Stimulated activated naive B cell treated with anti-CD40 and anti-IgM and Interleukin-4, amounts not matched to agents 10 μg/mL and 1 μg/mL and 100 μg/mL, for 72 hours (primary cell): ENCODE measurements at regions not wholly inside any gene's neighbourhood (a gene's known extent, or its start where the extent isn't known, plus 50 kb on each side); places are given as distances from the start of the nearest gene placed in this dataset.
A peak's percentile ranks its signal among the peaks of the same experiment; 100 is the strongest.

Source experiments
- ATAC-seq, 2 donors: fragments of 150-1000 bp; cut with Tn5 transposase; replicated peaks; 2 replicates each; pipeline ENCODE4 v1.10.0; 2021; ENCODE audit warnings: moderate library complexity in 1 of 2
- DNase-seq: peaks from one replicate; pipeline ENCODE4 v3.0.0; 2021
- H3K27ac Mint-ChIP-seq: one replicate; pipeline ENCODE4 v1.8.0; 2022; ENCODE audit warnings: mild to moderate bottlenecking, mixed read lengths
- H3K27me3 Mint-ChIP-seq, 2 donors: one replicate each; pipeline ENCODE4 v1.8.0; 2022; ENCODE audit warnings: mixed read lengths in 2 of 2
- H3K36me3 Mint-ChIP-seq, 2 donors: one replicate each; pipeline ENCODE4 v1.8.0; 2022; ENCODE audit warnings: mixed read lengths in 2 of 2, mild to moderate bottlenecking in 1 of 2
- H3K4me1 Mint-ChIP-seq, 2 donors: one replicate each; pipeline ENCODE4 v1.8.0; 2022; ENCODE audit warnings: mixed read lengths in 2 of 2, mild to moderate bottlenecking in 1 of 2
- H3K4me3 Mint-ChIP-seq, 2 donors: one replicate each; pipeline ENCODE4 v1.8.0; 2022; ENCODE audit warnings: mild to moderate bottlenecking in 2 of 2, mixed read lengths in 2 of 2, moderate library complexity in 1 of 2
- H3K9me3 Mint-ChIP-seq, 2 donors: one replicate each; pipeline ENCODE4 v1.8.0; 2022; ENCODE audit warnings: mixed read lengths in 2 of 2, mild to moderate bottlenecking in 1 of 2

DNA sequence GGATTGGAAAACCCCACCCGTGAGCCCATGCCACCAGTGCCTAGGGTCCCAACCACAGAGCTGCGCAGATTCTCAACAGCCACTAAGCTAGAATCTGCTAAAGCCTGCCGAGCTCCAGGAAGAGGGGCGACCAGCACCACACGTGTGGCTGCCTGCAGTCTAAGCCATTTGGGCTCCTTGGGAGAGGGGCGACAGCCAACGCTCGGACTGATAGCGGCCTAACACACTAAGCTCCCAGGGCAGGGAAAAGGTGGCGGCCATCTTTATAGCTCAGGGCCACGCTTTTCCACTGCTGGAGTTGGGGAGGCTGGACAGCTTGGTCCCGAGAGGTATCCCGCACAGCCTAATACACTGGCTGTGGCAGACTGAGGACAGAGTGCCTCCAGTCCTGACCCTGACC lies 631.8 kb downstream of the CETN3 start:
- Mint-ChIP-seq H3K4me1 (no peaks in the 10 kb centered on the region), H3K36me3 (peaks cover 21 to 44% of the 10 kb centered on the region in 2 donors), H3K27me3 (no peaks in the 10 kb centered on the region), H3K27ac (no peak overlapping the region), H3K9me3 (peaks cover 35 to 48% of the 10 kb centered on the region in 2 donors), H3K4me3 (no peak overlapping the region)
- DNase-seq (no peak), ATAC-seq (no peak)

DNA sequence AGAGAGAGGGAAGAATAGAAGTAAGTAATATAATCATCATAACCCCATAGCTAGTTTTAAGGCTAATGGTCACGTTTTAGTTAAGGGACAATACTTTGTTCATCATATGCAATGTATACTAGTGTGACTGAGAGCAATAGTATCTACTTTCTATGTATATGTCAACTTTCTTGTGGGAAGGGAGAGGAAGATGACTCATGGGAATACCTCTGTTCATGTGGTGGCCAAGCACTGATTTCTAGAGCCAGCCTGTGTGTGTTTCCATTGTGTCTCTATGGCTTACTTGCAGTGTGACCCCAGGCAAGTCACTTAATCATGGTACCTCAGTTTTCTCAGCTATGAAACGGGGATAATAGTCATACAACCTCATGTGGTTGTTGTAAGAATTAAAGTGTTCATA lies 639.6 kb downstream of the CETN3 start:
- Mint-ChIP-seq H3K9me3 (peaks cover 5 to 15% of the 10 kb centered on the region in 2 donors), H3K4me3 (no peak overlapping the region), H3K36me3 (peaks cover 3 to 10% of the 10 kb centered on the region in 2 donors), H3K4me1 (no peaks in the 10 kb centered on the region), H3K27me3 (no peaks in the 10 kb centered on the region), H3K27ac (no peak overlapping the region)
- ATAC-seq: no peak
- DNase-seq: no peak

DNA sequence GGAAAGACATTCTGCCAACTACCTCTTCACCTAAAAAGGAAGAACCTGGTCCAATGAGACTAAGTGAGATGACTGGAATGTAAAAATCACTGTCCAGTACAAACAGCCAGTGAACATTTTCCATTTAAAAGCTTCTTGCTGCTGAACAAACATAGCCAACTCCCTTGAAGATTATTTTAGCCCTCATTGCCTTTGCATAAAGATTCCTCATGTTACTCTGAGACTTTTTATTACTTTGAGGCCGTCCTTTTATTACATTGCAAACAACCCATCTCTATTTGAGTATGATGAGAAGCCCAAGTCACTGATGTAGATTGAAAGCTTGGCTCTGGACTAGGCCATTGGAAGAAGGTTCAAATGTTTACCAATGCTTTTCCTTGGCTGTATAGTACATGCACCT lies 649.8 kb downstream of the CETN3 start:
- no peaks in the 10 kb centered on the region for H3K27me3 Mint-ChIP-seq

GRCh38 chr5:89758146-89758545 lies 651.4 kb downstream of the CETN3 start:
- peaks cover 0 to 6% of the 10 kb centered on the region in 2 donors for H3K4me1 Mint-ChIP-seq
- no peak for DNase-seq
- no peaks in the 10 kb centered on the region for H3K9me3 Mint-ChIP-seq
- no peaks in the 10 kb centered on the region for H3K27me3 Mint-ChIP-seq
- H3K36me3 Mint-ChIP-seq: no peaks in the 10 kb centered on the region
- no peak for ATAC-seq
- H3K27ac Mint-ChIP-seq: peak overlapping the region; percentile 14
- H3K4me3 Mint-ChIP-seq: no peak overlapping the region

More for the DNA sequence above, 649.8 kb downstream of the CETN3 start:
- H3K27ac Mint-ChIP-seq: no peak overlapping the region
- H3K36me3 Mint-ChIP-seq: no peaks in the 10 kb centered on the region
- H3K9me3 Mint-ChIP-seq: no peaks in the 10 kb centered on the region
- ATAC-seq: no peak
- no peak for DNase-seq
- peaks cover 0 to 6% of the 10 kb centered on the region in 2 donors for H3K4me1 Mint-ChIP-seq
- H3K4me3 Mint-ChIP-seq: no peak overlapping the region

GRCh38 chr5:89756955-89757354 lies 652.6 kb downstream of the CETN3 start:
- DNase-seq (no peak), ATAC-seq (no peak)
- Mint-ChIP-seq H3K27ac (no peak overlapping the region), H3K27me3 (no peaks in the 10 kb centered on the region), H3K36me3 (no peaks in the 10 kb centered on the region), H3K4me1 (peaks cover 0 to 6% of the 10 kb centered on the region in 2 donors), H3K4me3 (no peak overlapping the region), H3K9me3 (no peaks in the 10 kb centered on the region)

GRCh38 chr5:89755024-89755423 lies 654.5 kb downstream of the CETN3 start:
- no peak for ATAC-seq
- no peaks in the 10 kb centered on the region for H3K27me3 Mint-ChIP-seq
- H3K27ac Mint-ChIP-seq: no peak overlapping the region
- H3K9me3 Mint-ChIP-seq: no peaks in the 10 kb centered on the region
- H3K4me1 Mint-ChIP-seq: no peaks in the 10 kb centered on the region
- H3K36me3 Mint-ChIP-seq: no peaks in the 10 kb centered on the region
- no peak for DNase-seq
- no peak overlapping the region for H3K4me3 Mint-ChIP-seq

- DNase-seq: no peak
- Mint-ChIP-seq H3K36me3 (peaks cover 0 to 3% of the 10 kb centered on the region in 2 donors), H3K27ac (no peak overlapping the region), H3K4me3 (no peak overlapping the region), H3K4me1 (peaks cover 4 to 23% of the 10 kb centered on the region in 2 donors), H3K9me3 (peaks cover 3 to 4% of the 10 kb centered on the region in 2 donors), H3K27me3 (no peaks in the 10 kb centered on the region)
- no peak for ATAC-seq
These were observed 674.5 kb downstream of the CETN3 start for GRCh38 chr5:89735082-89735481.

- Mint-ChIP-seq H3K27me3 (no peaks in the 10 kb centered on the region), H3K36me3 (peaks cover 0 to 3% of the 10 kb centered on the region in 2 donors), H3K27ac (no peak overlapping the region), H3K4me3 (no peak overlapping the region), H3K4me1 (peaks cover 14 to 30% of the 10 kb centered on the region in 2 donors), H3K9me3 (peaks cover 3 to 4% of the 10 kb centered on the region in 2 donors)
- ATAC-seq: no peak
- DNase-seq: no peak
These were observed 675.8 kb downstream of the CETN3 start for GRCh38 chr5:89733772-89734171.

DNA sequence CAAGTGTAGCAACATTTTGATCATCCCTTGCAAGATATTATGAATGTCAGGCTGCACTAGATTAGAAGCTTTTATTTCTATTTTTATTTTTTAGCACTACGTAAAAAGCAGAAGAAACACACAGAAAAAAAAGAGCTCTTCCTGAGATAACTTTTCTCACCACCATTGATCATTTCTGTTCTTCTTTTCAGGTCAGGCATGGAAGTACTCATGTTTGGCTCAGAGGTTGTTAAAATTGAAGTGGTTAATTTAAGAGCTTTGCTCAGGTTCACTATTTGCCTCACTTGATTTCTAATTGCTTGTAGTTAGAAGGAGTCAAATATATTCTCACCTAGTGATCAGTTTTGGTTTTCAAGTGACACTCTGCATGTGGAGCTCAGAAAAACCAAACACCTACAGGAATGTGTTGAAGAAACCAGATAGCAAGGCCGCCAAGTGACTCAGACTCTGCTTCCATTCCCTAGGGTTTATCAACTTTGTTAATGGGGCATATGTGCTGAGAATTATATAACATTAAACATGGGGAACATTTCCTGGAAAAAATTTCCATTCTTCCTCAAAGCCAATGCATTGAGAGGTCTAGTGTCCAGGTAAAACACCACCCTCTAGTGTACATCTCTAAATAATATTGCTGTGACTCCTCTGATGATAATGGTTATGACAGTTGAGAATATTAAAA lies 679.8 kb downstream of the CETN3 start:
- H3K27me3 Mint-ChIP-seq: no peaks in the 10 kb centered on the region
- peak overlapping the region in 1 of 2 donors; percentile 32 for H3K4me3 Mint-ChIP-seq
- ATAC-seq (peak; percentile 29 to 45), DNase-seq (no peak)
- H3K4me1 Mint-ChIP-seq: peaks cover 18 to 29% of the 10 kb centered on the region in 2 donors
- H3K36me3 Mint-ChIP-seq: no peaks in the 10 kb centered on the region
- H3K9me3 Mint-ChIP-seq: no peaks in the 10 kb centered on the region
- peak overlapping the region; percentile 10 for H3K27ac Mint-ChIP-seq

DNA sequence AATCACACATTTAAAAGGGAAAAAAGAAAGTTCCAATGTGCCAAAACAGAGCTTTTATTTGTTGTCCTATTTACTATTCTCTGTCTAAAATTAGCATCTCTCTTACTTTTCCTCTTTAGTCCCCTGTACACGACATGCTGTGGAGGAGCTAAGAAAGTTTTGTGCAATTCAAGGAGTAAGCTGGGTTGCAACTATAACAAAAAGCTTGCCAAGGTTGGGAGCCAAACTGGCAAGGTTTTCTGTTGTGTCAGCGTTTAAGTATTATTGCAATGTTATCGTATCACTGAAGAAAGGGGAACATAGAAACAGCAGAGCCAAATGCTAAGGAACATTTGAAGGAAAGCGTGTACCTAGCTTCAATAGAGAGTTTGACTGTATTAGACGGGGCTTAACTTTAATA lies 680.8 kb downstream of the CETN3 start:
- Mint-ChIP-seq H3K36me3 (no peaks in the 10 kb centered on the region), H3K9me3 (no peaks in the 10 kb centered on the region), H3K4me1 (peaks cover 18 to 29% of the 10 kb centered on the region in 2 donors), H3K27ac (peak overlapping the region; percentile 67), H3K27me3 (no peaks in the 10 kb centered on the region), H3K4me3 (peak overlapping the region; percentile 15 to 55)
- ATAC-seq: no peak
- DNase-seq: no peak

GRCh38 chr5:89728134-89728533 lies 681.4 kb downstream of the CETN3 start:
- no peak for ATAC-seq
- peak overlapping the region in 1 of 2 donors; percentile 5 for H3K4me3 Mint-ChIP-seq
- no peaks in the 10 kb centered on the region for H3K27me3 Mint-ChIP-seq
- H3K9me3 Mint-ChIP-seq: no peaks in the 10 kb centered on the region
- peaks cover 18 to 29% of the 10 kb centered on the region in 2 donors for H3K4me1 Mint-ChIP-seq
- no peak for DNase-seq
- H3K36me3 Mint-ChIP-seq: no peaks in the 10 kb centered on the region
- peak overlapping the region; percentile 67 for H3K27ac Mint-ChIP-seq

- Mint-ChIP-seq H3K4me1 (peaks cover 15 to 20% of the 10 kb centered on the region in 2 donors), H3K4me3 (no peak overlapping the region), H3K36me3 (no peaks in the 10 kb centered on the region), H3K27ac (no peak overlapping the region), H3K27me3 (no peaks in the 10 kb centered on the region), H3K9me3 (no peaks in the 10 kb centered on the region)
- ATAC-seq (no peak), DNase-seq (no peak)
These were observed 685.0 kb downstream of the CETN3 start for GRCh38 chr5:89724379-89725095.

GRCh38 chr5:89723907-89724306 lies 685.6 kb downstream of the CETN3 start:
- DNase-seq (no peak), ATAC-seq (no peak)
- no peak overlapping the region for H3K4me3 Mint-ChIP-seq
- H3K9me3 Mint-ChIP-seq: no peaks in the 10 kb centered on the region
- no peak overlapping the region for H3K27ac Mint-ChIP-seq
- H3K4me1 Mint-ChIP-seq: peaks cover 12 to 14% of the 10 kb centered on the region in 2 donors
- no peaks in the 10 kb centered on the region for H3K27me3 Mint-ChIP-seq
- H3K36me3 Mint-ChIP-seq: no peaks in the 10 kb centered on the region

GRCh38 chr5:89722538-89722937 lies 687.0 kb downstream of the CETN3 start:
- DNase-seq: no peak

GRCh38 chr5:89721931-89722330 lies 687.6 kb downstream of the CETN3 start:
- Mint-ChIP-seq H3K9me3 (no peaks in the 10 kb centered on the region), H3K27me3 (no peaks in the 10 kb centered on the region), H3K36me3 (no peaks in the 10 kb centered on the region), H3K4me3 (no peak overlapping the region), H3K27ac (no peak overlapping the region), H3K4me1 (peaks cover 0 to 3% of the 10 kb centered on the region in 2 donors)
- DNase-seq: no peak
- no peak for ATAC-seq

More at GRCh38 chr5:89722538-89722937, 687.0 kb downstream of the CETN3 start:
- no peak overlapping the region for H3K27ac Mint-ChIP-seq
- no peaks in the 10 kb centered on the region for H3K36me3 Mint-ChIP-seq
- no peak overlapping the region for H3K4me3 Mint-ChIP-seq
- no peak for ATAC-seq
- H3K9me3 Mint-ChIP-seq: no peaks in the 10 kb centered on the region
- peaks cover under 1 to 3% of the 10 kb centered on the region in 2 donors for H3K4me1 Mint-ChIP-seq
- H3K27me3 Mint-ChIP-seq: no peaks in the 10 kb centered on the region
